GM23338 (cell line): ENCODE measurements at regions not wholly inside any gene's neighbourhood (a gene's known extent, or its start where the extent isn't known, plus 50 kb on each side); places are given as distances from the start of the nearest gene placed in this dataset.

Source experiments
- ATAC-seq: fragments of 200-7000 bp; cut with Tn5 transposase; 3 replicates; pipeline ENCODE4 v1.9.1; 2020
- DNase-seq: peaks from one replicate; pipeline ENCODE4 v3.0.0-alpha.2; 2015; ENCODE audit warnings: low spot score
- H2AFZ ChIP-seq: fragments of 200-600 bp; sonication (generic); 2 replicates; pipeline ENCODE4 v1.8.0; 2016; ENCODE audit warnings: antibody characterized with exemption, mild to moderate bottlenecking, moderate library complexity
- H3F3A ChIP-seq: fragments of 200-600 bp; sonication (generic); replicated peaks from 2 replicates; pipeline ENCODE4 v1.8.0; 2017; ENCODE audit warnings: antibody characterized with exemption, mixed run types, low read depth
- H3K27ac ChIP-seq: fragments of 200-600 bp; sonication (generic); 2 replicates; pipeline ENCODE4 v1.6.1; 2016; ENCODE audit warnings: low read depth
- H3K27me3 ChIP-seq: fragments of 200-600 bp; sonication (generic); 2 replicates; pipeline ENCODE4 v1.8.0; 2016; ENCODE audit warnings: mild to moderate bottlenecking, mixed run types, moderate library complexity; ENCODE audit not compliant: insufficient read depth
- H3K36me3 ChIP-seq: fragments of 200-600 bp; sonication (generic); 2 replicates; pipeline ENCODE4 v1.8.0; 2016; ENCODE audit warnings: mild to moderate bottlenecking; ENCODE audit not compliant: insufficient read depth
- H3K4me1 ChIP-seq: fragments of 200-600 bp; sonication (generic); 2 replicates; pipeline ENCODE4 v1.8.0; 2016; ENCODE audit warnings: mild to moderate bottlenecking, moderate library complexity; ENCODE audit not compliant: insufficient read depth
- H3K4me2 ChIP-seq: fragments of 200-600 bp; sonication (generic); 2 replicates; pipeline ENCODE4 v1.7.1; 2017; ENCODE audit warnings: mixed run types
- H3K4me3 ChIP-seq: fragments of 200-600 bp; sonication (generic); 2 replicates; pipeline ENCODE4 v1.6.1; 2016; ENCODE audit warnings: mixed run types
- H3K79me2 ChIP-seq: fragments of 200-600 bp; sonication (generic); replicated peaks from 2 replicates; pipeline ENCODE4 v1.8.0; 2017; ENCODE audit warnings: mild to moderate bottlenecking; ENCODE audit not compliant: insufficient read depth
- H3K9me2 ChIP-seq: fragments of 200-600 bp; sonication (generic); 2 replicates; pipeline ENCODE4 v1.8.0; 2017; ENCODE audit not compliant: insufficient read depth
- H4K20me1 ChIP-seq: fragments of 200-600 bp; sonication (generic); replicated peaks from 2 replicates; pipeline ENCODE4 v1.8.0; 2017; ENCODE audit warnings: mild to moderate bottlenecking; ENCODE audit not compliant: insufficient read depth
- H3K27ac Mint-ChIP-seq: 2 replicates; pipeline ENCODE4 v1.8.0; 2020; ENCODE audit warnings: inconsistent platforms, mild to moderate bottlenecking, moderate library complexity, mixed read lengths
- H3K27me3 Mint-ChIP-seq: 3 replicates; pipeline ENCODE4 v1.8.0; 2022; ENCODE audit warnings: low read depth, mild to moderate bottlenecking, moderate library complexity, mixed read lengths, inconsistent platforms; ENCODE audit not compliant: insufficient read depth, poor library complexity
- H3K36me3 Mint-ChIP-seq: 3 replicates; pipeline ENCODE4 v1.8.0; 2021; ENCODE audit warnings: low read depth, mild to moderate bottlenecking, inconsistent platforms, moderate library complexity, mixed read lengths
- H3K4me1 Mint-ChIP-seq: 3 replicates; pipeline ENCODE4 v1.8.0; 2020; ENCODE audit warnings: mild to moderate bottlenecking, inconsistent platforms, mixed read lengths
- H3K4me3 Mint-ChIP-seq: 3 replicates; pipeline ENCODE4 v1.8.0; 2021; ENCODE audit warnings: moderate library complexity, mild to moderate bottlenecking, inconsistent platforms, mixed read lengths
- H3K9me3 Mint-ChIP-seq: 3 replicates; pipeline ENCODE4 v1.8.0; 2020; ENCODE audit warnings: moderate library complexity, mild to moderate bottlenecking, inconsistent platforms, mixed read lengths
- CREB1 ChIP-seq: fragments of 250-450 bp; sonication (Bioruptor Pico); IDR thresholded peaks from 2 replicates; pipeline ENCODE4 v1.5.0; 2020; ENCODE audit warnings: low read depth, mild to moderate bottlenecking, moderate library complexity
- CTCF ChIP-seq, 2 experiments: fragments of 200-600 bp in 1 of 2; sonication (generic) in 1 of 2; conservative IDR thresholded peaks; 2 replicates each; pipeline versions ENCODE4 v1.5.1 to v1.6.1; 2016 to 2017; ENCODE audit warnings: antibody characterized with exemption in 2 of 2, low read depth in 2 of 2, mild to moderate bottlenecking in 2 of 2, moderate library complexity in 1 of 2
- ETS1 ChIP-seq: IDR thresholded peaks from 2 replicates; pipeline ENCODE4 v1.6.1; 2016; ENCODE audit warnings: antibody characterized with exemption
- EZH2 ChIP-seq: fragments of 200-600 bp; sonication (generic); IDR thresholded peaks from one replicate; pipeline ENCODE4 v1.8.0; 2017; ENCODE audit warnings: antibody characterized with exemption, mild to moderate bottlenecking, low read depth; ENCODE audit not compliant: unreplicated experiment
- EZH2phosphoT487 ChIP-seq: fragments of 200-600 bp; sonication (generic); IDR thresholded peaks from one replicate; pipeline ENCODE4 v1.8.1; 2018; ENCODE audit warnings: antibody characterized with exemption; ENCODE audit not compliant: unreplicated experiment
- JUNB ChIP-seq: IDR thresholded peaks from one replicate; pipeline ENCODE4 v1.6.1; 2016; ENCODE audit warnings: antibody characterized with exemption; ENCODE audit not compliant: unreplicated experiment
- NANOG ChIP-seq: IDR thresholded peaks from 2 replicates; pipeline ENCODE4 v1.6.1; 2016; ENCODE audit warnings: antibody characterized with exemption, borderline replicate concordance
- POLR2AphosphoS5 ChIP-seq: IDR thresholded peaks from 2 replicates; pipeline ENCODE4 v1.6.1; 2016; ENCODE audit warnings: antibody characterized with exemption, low read depth
- REST ChIP-seq: IDR thresholded peaks from one replicate; pipeline ENCODE4 v1.6.1; 2018; ENCODE audit warnings: antibody characterized with exemption; ENCODE audit not compliant: unreplicated experiment
- STAT1 ChIP-seq: IDR thresholded peaks from one replicate; pipeline ENCODE4 v1.6.1; 2016; ENCODE audit warnings: antibody characterized with exemption; ENCODE audit not compliant: unreplicated experiment
- ZNF114 ChIP-seq: fragments of 250-450 bp; sonication (Bioruptor Pico); IDR thresholded peaks from 2 replicates; pipeline ENCODE4 v1.5.0; 2020; ENCODE audit warnings: mild to moderate bottlenecking, moderate library complexity
- ZNF331 ChIP-seq: fragments of 250-450 bp; sonication (Bioruptor Pico); IDR thresholded peaks from 2 replicates; pipeline ENCODE4 v1.5.0; 2020; ENCODE audit warnings: low read depth, mild to moderate bottlenecking, moderate library complexity
- ZNF462 ChIP-seq: fragments of 250-450 bp; sonication (Bioruptor Pico); IDR thresholded peaks from 2 replicates; pipeline ENCODE4 v1.5.0; 2020; ENCODE audit warnings: mild to moderate bottlenecking, moderate library complexity

GRCh38 chr1:29504709-29505410, 268.5 kb downstream of the PTPRU start:
- no peak for ATAC-seq
- H3K9me3 Mint-ChIP-seq, result peaks cover 12% of the 10 kb centered on the region; the same call in 2 of the 3 replicates

More at GRCh38 chr1:29504709-29505410, 268.5 kb downstream of the PTPRU start:
- Mint-ChIP-seq H3K4me3 (no peak overlapping the region), H3K36me3 (no peaks in the 10 kb centered on the region), H3K27me3 (peaks cover 12% of the 10 kb centered on the region), H3K4me1 (peaks cover 44% of the 10 kb centered on the region), H3K27ac (no peak overlapping the region)
- H3K9me2 ChIP-seq, result no peaks in the 10 kb centered on the region; the same call in 1 of the 2 replicates
- no peak overlapping the region for H2AFZ ChIP-seq
- H3K4me3 ChIP-seq, result no peak overlapping the region
- no peaks in the 10 kb centered on the region for H3K36me3 ChIP-seq
- no peak overlapping the region for H3K27ac ChIP-seq
- H3K27me3 ChIP-seq, result no peaks in the 10 kb centered on the region
- no peaks in the 10 kb centered on the region for H3F3A ChIP-seq
- no peak for DNase-seq
- H3K4me2 ChIP-seq, result no peak overlapping the region
- no peak for TF ChIP-seq ZNF462 (CRISPR knock-in tag)
- TF ChIP-seq STAT1, result no peak
- TF ChIP-seq REST, result no peak
- no peak for TF ChIP-seq NANOG
- no peak for TF ChIP-seq ZNF331 (CRISPR knock-in tag)
- no peak for TF ChIP-seq ETS1
- no peak for TF ChIP-seq EZH2phosphoT487
- TF ChIP-seq EZH2, result no peak
- no peak for TF ChIP-seq POLR2AphosphoS5
- no peak for TF ChIP-seq CREB1 (CRISPR knock-in tag)
- TF ChIP-seq CTCF (conservative IDR thresholded peaks at IDR 0.05; ENCODE audit: low read depth in 2 of 2), result no peak
- TF ChIP-seq ZNF114 (CRISPR knock-in tag), result no peak
- no peak for TF ChIP-seq JUNB
- no peaks in the 10 kb centered on the region for H3K79me2 ChIP-seq
- H4K20me1 ChIP-seq, result no peaks in the 10 kb centered on the region
- H3K4me1 ChIP-seq, result peaks cover 29% of the 10 kb centered on the region
